ENCODE measurements at regions not wholly inside any gene's neighbourhood (a gene's known extent, or its start where the extent isn't known, plus 50 kb on each side); places are given as distances from the start of the nearest gene placed in this dataset.

- DNase-seq (ENCODE audit: low read depth), result no peak
- TF ChIP-seq MAX (IDR thresholded peaks at IDR 0.05; ENCODE audit: low read depth, low read length) (no peak), POLR2A (IDR thresholded peaks at IDR 0.05; ENCODE audit: extremely low read depth, insufficient read length) (no peak), MYC (IDR thresholded peaks at IDR 0.05; ENCODE audit: low read depth, low read length) (no peak)
- TF ChIP-seq, protein P1, sequence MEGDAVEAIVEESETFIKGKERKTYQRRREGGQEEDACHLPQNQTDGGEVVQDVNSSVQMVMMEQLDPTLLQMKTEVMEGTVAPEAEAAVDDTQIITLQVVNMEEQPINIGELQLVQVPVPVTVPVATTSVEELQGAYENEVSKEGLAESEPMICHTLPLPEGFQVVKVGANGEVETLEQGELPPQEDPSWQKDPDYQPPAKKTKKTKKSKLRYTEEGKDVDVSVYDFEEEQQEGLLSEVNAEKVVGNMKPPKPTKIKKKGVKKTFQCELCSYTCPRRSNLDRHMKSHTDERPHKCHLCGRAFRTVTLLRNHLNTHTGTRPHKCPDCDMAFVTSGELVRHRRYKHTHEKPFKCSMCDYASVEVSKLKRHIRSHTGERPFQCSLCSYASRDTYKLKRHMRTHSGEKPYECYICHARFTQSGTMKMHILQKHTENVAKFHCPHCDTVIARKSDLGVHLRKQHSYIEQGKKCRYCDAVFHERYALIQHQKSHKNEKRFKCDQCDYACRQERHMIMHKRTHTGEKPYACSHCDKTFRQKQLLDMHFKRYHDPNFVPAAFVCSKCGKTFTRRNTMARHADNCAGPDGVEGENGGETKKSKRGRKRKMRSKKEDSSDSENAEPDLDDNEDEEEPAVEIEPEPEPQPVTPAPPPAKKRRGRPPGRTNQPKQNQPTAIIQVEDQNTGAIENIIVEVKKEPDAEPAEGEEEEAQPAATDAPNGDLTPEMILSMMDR (IDR thresholded peaks at IDR 0.05; ENCODE audit: low read depth, low read length), result no peak
- H3K4me3 ChIP-seq (ENCODE audit: low read depth, low read length), result no peak overlapping the region
Measured at GRCh38 chr18:72225958-72226357, 318.2 kb downstream of the CBLN2 start.

- DNase-seq (ENCODE audit: low read depth), result no peak
- TF ChIP-seq MAX (IDR thresholded peaks at IDR 0.05; ENCODE audit: low read depth, low read length) (no peak), POLR2A (IDR thresholded peaks at IDR 0.05; ENCODE audit: extremely low read depth, insufficient read length) (no peak), MYC (IDR thresholded peaks at IDR 0.05; ENCODE audit: low read depth, low read length) (no peak)
- TF ChIP-seq, protein P1 (IDR thresholded peaks at IDR 0.05; ENCODE audit: low read depth, low read length), result no peak
Measured at GRCh38 chr18:72223733-72224132, 320.4 kb downstream of the CBLN2 start.

DNA sequence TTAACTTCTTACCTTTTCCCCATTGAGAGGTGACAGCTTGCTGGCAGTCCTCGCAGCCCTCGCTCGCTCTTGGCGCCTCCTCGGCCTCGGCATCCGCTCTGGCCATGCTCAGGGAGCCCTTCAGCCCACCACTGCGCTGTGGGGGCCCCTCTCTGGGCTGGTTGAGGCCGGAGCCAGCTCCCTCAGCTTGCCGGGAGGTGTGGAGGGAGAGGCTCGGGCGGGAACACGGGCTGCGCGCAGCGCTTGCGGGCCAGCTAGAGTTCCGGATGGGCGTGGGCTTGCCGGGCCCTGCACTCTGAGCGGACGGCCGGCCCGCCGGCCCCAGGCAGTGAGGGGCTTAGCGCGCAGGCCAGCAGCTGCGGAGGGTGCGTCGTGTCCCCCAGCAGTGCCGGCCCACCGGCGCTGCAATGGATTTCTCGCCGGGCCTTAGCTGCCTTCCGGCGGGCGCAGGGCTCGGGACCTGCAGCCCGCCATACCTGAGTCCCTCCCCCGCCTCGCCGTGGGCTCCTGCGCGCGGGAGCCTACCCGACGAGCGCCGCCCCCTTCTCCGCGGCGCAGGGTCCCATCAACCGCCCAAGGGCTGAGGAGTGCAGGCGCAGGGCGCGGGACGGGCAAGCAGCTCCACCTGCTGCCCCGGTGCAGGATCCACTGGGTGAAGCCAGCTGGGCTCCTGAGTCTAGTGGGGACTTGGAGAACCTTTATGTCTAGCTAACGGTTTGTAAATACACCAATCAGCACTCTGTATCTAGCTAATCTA lies 335.0 kb downstream of the CBLN2 start:
- no peak for DNase-seq (ENCODE audit: low read depth)
- H3K4me3 ChIP-seq (ENCODE audit: low read depth, low read length), result no peak overlapping the region
- no peak for TF ChIP-seq MYC (IDR thresholded peaks at IDR 0.05; ENCODE audit: low read depth, low read length)

More at GRCh38 chr18:72223733-72224132, 320.4 kb downstream of the CBLN2 start:
- no peak overlapping the region for H3K4me3 ChIP-seq (ENCODE audit: low read depth, low read length)

DNA sequence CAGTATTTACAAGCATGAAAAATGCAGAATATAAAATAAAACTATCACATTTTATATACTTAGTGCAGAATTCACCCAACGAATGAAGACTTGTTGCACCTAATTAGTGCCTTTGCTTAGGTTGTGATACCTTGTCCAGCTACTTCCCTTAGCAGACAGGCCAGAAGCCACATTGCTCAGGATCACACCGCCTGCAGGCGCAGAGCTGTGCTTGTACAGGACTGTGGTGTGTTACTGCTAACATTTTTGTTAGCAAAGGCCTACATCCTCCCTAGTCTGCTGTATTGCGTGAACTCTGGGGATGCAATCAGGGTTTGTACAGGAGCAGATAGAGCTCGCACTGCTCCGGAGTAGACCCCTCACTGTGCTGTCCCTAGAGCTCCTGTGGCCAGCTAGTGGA lies 336.9 kb downstream of the CBLN2 start:
- DNase-seq (ENCODE audit: low read depth), result no peak
- no peak overlapping the region for H3K4me3 ChIP-seq (ENCODE audit: low read depth, low read length)
- no peak for TF ChIP-seq MYC (IDR thresholded peaks at IDR 0.05; ENCODE audit: low read depth, low read length)
- TF ChIP-seq, protein P1 (IDR thresholded peaks at IDR 0.05; ENCODE audit: low read depth, low read length), result no peak
- no peak for TF ChIP-seq POLR2A (IDR thresholded peaks at IDR 0.05; ENCODE audit: extremely low read depth, insufficient read length)
- TF ChIP-seq MAX (IDR thresholded peaks at IDR 0.05; ENCODE audit: low read depth, low read length), result no peak

GRCh38 chr18:72206814-72207213 lies 337.3 kb downstream of the CBLN2 start:
- no peak overlapping the region for H3K4me3 ChIP-seq (ENCODE audit: low read depth, low read length)
- no peak for DNase-seq (ENCODE audit: low read depth)
- no peak for TF ChIP-seq MAX (IDR thresholded peaks at IDR 0.05; ENCODE audit: low read depth, low read length)
- TF ChIP-seq, protein P1 (IDR thresholded peaks at IDR 0.05; ENCODE audit: low read depth, low read length), result no peak
- no peak for TF ChIP-seq MYC (IDR thresholded peaks at IDR 0.05; ENCODE audit: low read depth, low read length)
- TF ChIP-seq POLR2A (IDR thresholded peaks at IDR 0.05; ENCODE audit: extremely low read depth, insufficient read length), result no peak

DNA sequence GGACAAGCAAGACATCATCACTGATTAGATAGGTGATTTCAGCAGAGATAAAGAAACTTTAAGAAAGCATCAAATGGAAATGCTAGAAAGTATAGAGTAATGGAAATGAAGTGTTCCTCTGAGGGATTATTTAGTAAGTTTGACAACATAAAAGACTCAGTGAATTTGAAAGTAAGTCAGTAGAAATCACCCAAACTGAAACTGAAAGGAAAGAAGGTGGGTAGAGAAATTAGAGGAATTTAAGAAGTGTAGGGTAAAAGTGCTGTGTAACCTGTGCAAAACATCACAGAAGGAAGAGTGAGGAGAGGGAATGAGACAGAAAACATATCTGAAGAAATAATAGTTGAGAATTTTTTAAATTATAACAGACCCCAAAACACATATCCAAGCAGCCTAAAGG lies 343.1 kb downstream of the CBLN2 start:
- TF ChIP-seq, protein P1 (IDR thresholded peaks at IDR 0.05; ENCODE audit: low read depth, low read length), result no peak
- TF ChIP-seq POLR2A (IDR thresholded peaks at IDR 0.05; ENCODE audit: extremely low read depth, insufficient read length), result no peak
- TF ChIP-seq MYC (IDR thresholded peaks at IDR 0.05; ENCODE audit: low read depth, low read length), result no peak
- TF ChIP-seq MAX (IDR thresholded peaks at IDR 0.05; ENCODE audit: low read depth, low read length), result no peak
- DNase-seq (ENCODE audit: low read depth), result no peak
- no peak overlapping the region for H3K4me3 ChIP-seq (ENCODE audit: low read depth, low read length)

All from NB4 (cell line).